GM18867 (cell line): ENCODE measurements at regions not wholly inside any gene's neighbourhood (a gene's known extent, or its start where the extent isn't known, plus 50 kb on each side); places are given as distances from the start of the nearest gene placed in this dataset.

ENCODE experiments used
- ATAC-seq: cut with Tn5 transposase; IDR thresholded peaks from one replicate; pipeline ENCODE4 v1.9.1; 2021; ENCODE audit warnings: mild to moderate bottlenecking, moderate library complexity; ENCODE audit not compliant: unreplicated experiment

DNA sequence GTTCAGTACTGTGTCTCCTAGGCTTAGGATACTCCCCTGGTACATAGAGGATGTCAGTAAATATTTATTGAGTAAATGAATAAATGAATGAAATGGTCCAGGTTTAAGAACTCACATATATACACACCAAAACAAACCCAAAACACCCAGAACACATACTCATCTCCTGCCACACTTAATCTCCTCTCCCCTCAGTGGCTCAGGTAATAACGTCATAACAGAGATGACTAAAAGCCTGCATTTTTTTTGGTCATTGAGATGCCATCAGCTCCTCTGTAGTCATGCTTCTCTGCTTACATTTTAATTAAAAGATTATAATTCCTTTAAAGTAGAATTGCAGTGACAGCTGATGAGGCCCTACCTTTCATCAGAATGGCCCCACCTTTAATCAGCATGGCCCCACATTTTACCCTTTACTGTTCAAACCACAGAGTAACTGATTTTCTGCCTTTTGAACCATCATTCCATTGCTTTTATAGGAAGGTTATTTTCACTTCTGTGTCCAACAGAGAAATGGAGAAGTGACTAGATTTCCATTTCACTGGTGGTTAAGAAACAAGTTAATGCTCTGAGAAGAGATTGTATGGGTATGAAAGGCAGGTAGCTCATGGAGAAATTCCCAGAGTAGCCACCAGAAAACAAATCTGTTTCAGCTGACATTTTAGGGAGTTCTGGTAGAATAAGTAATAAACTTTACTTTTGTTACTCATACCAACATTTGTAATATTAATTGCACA is 193.4 kb upstream of the ATP2B1 start:
- ATAC-seq, result no peak

- ATAC-seq, result no peak
Observed at GRCh38 chr12:89901319-89901718, 192.7 kb upstream of the ATP2B1 start.

- no peak for ATAC-seq
Observed at GRCh38 chr12:89899651-89900050, 191.0 kb upstream of the ATP2B1 start.

DNA sequence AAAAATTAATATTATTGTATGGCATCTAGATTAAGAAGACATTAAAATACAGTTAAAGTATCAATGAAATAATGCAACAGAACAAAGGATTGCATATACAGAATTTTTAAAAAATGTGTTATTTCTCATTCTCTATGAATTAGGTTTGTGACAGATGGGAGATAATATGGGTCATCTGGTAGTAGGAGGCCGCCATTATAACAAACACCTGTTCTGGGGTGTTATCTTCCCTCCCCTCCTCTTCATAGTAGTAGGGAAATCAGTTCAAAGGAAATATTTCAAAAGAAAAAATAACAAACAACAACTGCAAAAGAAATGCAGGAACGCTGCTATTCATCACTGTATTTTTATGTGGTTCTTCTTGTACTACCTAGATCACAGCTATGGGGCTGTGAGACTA is 187.0 kb upstream of the ATP2B1 start:
- ATAC-seq, result no peak

DNA sequence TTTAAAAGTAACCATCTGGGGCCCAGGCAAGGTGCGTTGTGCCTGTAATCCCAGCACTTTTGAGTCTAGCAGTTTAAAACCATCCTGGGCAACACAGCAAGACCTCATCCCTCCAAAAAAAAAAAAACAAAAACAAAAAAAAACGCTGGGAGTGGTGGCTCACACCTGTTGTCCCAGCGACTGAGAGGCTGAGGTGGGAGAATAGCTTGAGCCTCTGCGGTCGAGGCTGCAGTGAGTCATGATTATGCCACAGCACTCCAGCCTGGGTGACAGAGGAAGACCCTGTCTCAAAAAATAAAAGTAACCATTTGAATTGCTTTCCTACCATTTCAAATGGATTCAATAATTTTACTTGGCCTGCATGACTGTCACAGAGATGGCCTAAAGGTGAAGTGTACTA is 186.5 kb upstream of the ATP2B1 start:
- no peak for ATAC-seq

DNA sequence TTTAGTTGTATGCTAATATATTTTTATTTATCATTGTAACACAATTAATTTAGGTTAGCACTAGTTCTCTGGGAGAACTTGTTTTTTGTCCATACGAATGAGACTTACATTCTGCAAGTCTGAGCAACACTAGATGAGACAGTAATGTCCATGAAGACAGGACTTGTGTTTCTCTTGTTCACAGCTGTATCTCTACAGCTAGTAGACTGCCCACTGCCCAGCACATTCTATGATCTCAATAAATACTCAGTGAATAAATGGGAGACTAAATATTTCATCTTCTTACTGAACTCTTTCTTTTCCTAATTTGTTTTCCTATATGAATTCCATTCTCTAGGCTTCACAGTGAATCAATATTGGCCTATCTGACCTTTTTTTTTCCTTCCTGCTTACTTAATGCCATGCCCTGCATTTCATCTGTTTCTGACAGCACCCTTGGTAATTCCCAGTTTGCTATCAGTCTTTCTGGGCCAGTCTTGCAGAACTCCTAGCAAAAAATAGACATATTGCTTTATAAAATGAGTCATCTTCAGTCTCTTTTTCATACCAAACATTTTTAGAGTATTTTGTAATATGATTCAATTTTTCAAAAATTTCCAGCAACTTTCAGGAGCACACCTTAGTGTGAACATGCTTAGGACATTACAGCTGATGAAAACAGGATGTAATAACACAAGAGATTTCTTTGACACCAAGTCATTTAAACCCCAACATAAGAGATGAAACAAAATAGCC is 185.5 kb upstream of the ATP2B1 start:
- ATAC-seq, result no peak

DNA sequence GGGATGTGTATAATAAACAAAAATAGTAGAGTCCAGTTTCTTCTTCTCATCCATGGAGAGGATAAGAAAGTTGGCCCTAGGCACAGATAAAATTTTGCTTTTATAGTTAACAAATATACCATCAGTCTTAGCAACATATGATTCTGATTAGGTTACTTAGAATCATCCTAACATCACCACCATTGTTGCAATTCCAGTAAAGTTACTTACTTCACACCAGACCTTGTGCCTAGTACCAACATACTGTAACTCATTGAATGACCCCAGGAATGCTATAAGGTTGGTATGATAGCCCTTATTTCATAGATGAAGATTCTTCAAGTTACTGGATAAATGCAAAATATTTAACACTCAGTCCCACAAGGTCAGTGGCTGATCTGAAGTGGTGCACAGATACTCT is 183.8 kb upstream of the ATP2B1 start:
- no peak for ATAC-seq

DNA sequence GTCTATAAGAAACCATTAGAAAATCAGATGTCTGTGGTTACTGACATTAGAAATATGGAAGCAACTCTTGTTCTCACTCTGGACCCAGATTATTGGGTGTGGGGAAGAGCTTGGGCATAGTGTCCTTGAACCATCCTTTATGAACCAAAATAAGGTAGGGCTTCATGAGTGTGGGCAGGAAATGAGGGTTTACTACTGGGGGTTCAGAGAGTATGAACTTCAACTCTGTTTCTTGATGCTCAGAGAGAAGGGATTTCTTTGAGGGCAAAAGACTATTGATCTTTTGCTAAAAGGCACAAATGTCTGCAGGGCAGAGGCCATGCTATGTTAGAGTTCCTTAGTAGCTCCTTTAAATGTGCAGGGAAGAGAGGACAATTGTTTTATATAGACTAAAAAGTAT is 183.3 kb upstream of the ATP2B1 start:
- ATAC-seq, result no peak

DNA sequence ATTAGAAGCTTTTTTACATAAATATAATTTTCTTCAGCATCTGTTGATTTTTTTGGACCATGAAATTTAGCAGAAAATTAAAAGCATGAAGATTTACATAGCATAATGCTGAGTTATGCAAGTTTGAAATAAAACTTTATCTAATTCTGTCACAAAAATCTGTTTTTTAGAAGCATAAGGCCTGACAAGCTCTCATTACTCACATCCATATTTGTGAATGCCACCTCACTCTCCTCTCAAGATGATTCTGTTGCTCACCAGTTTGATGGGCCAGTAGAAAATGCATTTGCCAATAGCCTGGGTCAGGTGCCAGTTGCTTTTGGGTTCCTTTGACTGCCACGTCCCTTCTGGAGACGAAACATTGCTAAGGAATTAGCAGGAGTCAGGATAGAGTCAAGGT is 181.5 kb upstream of the ATP2B1 start:
- ATAC-seq, result no peak

DNA sequence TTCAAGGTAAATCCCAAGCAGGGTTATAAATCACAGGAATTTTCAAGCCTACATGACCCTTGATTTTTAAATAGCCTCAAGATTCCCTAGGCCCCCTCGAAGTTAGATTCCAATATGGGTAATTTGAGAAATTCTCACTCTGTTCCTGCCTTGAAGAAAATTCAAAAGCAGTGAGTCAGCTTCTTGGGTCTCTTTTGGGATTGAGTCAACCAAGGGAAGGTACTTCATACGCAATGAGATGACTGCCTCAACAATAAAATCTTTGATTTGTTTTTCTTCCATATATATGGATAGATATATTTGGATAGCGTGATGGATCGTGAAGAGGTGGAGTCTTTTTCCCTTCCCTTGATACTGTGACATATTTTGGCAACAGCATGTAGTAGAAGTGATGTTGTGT is 180.4 kb upstream of the ATP2B1 start:
- no peak for ATAC-seq

DNA sequence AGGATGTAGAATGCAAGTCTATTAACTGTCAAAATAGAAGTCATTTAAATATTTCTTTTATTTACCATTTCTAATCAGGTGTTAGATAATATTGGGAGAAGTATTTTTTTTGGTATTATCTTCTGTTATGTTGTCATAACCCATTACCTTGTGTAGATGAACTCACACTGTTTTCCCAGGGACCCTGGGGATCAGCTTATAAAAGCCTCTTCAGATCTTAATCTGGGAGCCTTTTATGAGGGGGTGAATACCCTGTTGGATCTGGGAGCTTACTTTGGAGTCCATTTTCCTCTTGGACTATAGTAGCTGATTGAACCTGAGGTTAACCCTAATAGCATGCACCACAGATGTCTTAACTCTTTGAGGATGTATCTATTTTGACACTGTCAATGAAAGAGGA is 176.3 kb upstream of the ATP2B1 start:
- ATAC-seq, result no peak

DNA sequence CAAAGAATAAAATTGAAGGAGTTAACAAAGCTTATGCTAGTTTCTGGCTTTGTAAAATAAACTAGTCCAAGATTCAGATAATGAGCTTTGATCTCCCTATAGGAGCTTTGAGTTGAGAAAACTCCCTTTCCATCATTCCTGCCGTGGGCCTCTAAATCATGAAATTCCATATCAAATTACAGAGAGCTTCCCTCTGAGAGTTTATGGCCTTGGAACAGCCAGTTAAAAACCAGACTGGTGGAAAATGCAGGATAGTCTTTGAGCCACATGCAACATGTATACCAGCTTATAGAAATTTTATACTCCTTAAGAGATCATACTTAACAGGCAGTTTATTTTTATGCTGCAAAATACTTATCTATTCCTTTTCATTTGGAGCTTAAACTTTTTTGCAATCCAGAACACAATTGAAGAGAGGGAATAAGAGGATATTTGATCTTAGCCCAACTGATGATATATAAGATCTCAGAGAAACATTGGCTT is 175.8 kb upstream of the ATP2B1 start:
- no peak for ATAC-seq

DNA sequence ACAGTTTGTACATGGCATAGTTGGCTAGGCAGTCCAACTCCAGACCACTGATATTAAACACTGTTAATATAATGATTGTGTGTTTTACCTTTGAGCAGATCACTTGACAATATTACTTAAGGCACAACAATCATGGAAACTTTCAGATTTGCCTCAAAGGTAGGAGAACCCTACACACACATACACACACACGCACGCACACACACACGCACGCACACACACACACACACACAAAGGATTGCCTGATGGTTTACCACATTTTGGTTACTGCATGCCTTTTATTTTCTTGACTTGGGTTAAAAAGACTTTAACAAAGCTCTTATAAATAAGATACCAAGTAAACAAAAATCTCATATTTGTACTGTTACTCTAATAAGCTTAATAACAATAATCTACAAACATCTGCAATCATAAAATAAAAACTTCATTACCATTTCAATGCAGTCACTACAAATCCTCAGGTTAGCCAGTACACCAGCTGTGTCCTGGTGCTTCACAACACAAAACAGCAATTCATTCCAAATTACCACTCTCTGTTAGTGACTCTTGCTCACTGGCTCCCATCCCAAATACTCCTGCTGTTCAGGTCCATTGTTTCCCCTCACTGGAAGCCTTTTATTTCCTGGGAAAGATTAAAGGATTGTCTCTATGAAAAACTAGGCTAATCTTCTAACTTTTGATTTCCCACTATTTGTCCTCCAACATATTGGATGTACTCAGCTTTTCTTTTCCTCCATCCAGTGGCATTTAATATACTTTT is 175.2 kb upstream of the ATP2B1 start:
- ATAC-seq, result no peak

DNA sequence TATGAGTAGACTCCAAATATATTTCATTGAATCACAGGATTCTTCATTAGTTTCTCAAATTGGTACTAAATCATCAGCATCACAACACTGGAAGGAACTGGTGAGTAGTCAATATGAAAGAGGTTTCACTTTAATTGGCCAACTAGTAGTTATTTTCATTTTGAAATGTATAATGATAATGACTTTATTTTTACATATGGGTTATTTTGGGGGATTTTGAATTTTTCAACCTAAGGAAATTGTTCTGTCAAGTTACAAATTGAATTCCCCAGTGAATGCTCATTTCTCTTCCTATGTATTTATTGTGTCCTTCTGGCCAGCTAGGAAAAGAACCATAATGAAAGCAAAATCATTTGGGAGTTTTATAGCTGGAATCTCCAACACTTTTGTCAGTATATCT is 174.2 kb upstream of the ATP2B1 start:
- no peak for ATAC-seq

GRCh38 chr12:89882050-89882449 is 173.4 kb upstream of the ATP2B1 start:
- peak; percentile 35 for ATAC-seq

DNA sequence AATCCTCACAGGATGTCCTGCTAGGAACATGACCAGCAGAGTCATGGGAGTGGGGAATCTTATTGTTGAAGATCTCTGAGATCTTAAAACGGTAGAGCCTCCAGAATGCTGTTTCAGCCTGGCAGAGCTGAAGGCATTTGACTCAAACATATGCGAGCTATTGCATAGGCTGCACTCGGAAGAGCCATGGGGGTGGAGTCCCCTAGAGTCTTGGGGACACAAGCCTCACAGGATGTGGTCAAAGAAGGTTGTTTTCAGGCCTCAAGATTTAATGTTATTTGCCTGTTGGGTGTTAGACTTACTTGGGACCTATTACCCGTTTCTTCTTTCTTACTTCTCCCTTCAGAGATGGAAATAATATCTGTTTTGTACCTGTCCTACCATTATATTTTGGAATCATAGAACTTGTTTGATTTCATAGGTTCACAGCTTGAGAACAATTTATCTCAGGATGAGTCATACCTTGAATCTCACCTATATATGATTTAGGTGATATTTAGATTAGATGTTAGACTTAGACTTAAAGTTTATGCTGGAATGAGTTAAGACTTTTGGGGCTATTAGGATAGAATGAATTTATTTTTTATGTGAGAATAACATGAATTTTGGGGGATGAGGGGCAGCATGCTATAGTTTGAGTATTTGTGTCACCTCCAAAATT is 172.2 kb upstream of the ATP2B1 start:
- ATAC-seq, result peak; percentile 94

DNA sequence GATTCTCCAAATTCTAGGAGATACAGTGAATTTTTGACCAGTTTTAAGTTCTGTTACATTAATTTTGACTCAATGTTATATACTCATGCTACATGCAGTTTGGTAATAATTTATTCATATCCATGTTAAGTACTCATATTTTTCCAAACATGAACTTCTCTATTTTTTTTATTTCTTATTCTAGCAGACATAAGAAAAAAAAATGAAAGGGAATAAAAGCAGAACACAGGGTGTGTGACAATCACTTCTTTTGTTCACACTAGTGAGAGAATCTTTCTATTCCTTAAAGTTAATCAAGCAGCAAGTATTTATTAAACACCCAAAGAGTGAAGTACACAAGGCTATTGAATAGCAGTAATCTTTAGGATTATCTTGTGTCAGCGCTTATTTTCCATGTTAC is 171.1 kb upstream of the ATP2B1 start:
- ATAC-seq, result no peak

GRCh38 chr12:89878950-89879349 is 170.3 kb upstream of the ATP2B1 start:
- ATAC-seq, result no peak

DNA sequence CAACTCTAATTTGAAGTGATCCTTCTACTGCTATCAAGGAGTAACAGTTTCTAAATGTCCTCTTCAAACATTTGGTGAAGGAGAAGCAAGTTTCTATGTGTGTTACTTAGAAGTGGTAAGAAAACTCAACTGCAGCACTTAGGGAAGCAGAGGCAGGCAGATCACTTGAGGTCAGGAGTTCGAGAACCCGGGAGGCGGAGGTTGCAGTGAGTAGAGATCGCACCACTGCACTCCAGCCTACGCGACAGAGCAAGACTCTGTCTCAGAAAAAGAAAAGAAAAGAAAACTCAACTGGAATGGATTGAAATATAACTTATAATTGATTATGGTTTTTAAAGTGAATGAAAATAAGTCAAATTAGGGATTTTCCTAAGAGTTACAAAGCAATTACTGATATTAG is 169.7 kb upstream of the ATP2B1 start:
- ATAC-seq, result no peak

DNA sequence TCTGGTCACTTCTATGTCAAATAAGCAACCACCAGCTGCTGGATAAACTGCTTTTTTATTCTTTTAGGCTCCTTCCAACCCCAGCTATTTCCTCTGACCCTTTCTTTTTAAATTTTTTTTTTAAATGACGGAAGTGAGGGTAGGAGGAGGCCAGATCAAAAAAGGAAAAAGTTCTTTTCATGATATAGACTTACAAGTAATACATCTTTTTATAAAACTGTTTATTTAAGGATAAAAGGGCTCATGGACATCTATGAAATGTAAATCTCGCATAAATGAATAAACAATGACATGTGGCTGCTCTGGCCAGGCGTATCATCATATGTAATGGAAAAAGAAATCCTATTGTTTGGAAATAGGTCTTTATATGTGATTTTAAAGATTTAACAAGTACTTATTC is 169.0 kb upstream of the ATP2B1 start:
- ATAC-seq, result no peak

GRCh38 chr12:89877136-89877535 is 168.5 kb upstream of the ATP2B1 start:
- no peak for ATAC-seq
